H1 (cell line): ENCODE measurements at regions not wholly inside any gene's neighbourhood (a gene's known extent, or its start where the extent isn't known, plus 50 kb on each side); places are given as distances from the start of the nearest gene placed in this dataset.

Experiments used
- CTCF ChIA-PET: fragments of 300-600 bp; sonication (Branson Sonifier 250); formaldehyde crosslinking; loops from one replicate; lab custom pipeline; 2021; ENCODE audit not compliant: partially characterized antibody; lab: Charles Lee
- POLR2A ChIA-PET: fragments of 300-600 bp; sonication (Branson Sonifier 250); formaldehyde crosslinking; loops from one replicate; lab custom pipeline; 2021; ENCODE audit warnings: inconsistent platforms; ENCODE audit not compliant: partially characterized antibody; lab: Charles Lee
- DNase-seq, 2 experiments: peaks; one replicate each; pipeline versions ENCODE4 v3.0.0 to v3.0.0-alpha.2; 2010 to 2022; ENCODE audit warnings: low spot score in 2 of 2, low read depth in 1 of 2, mixed read lengths in 1 of 2
- FAIRE-seq: peaks from 2 replicates; lab custom pipeline; 2011; peaks lifted over from hg19 to GRCh38; lab: Jason Lieb, UNC
- H2AFZ ChIP-seq: 2 replicates; pipeline ENCODE4 v1.8.1; 2012; ENCODE audit warnings: low read length, inconsistent platforms
- H2AK5ac ChIP-seq: 2 replicates; pipeline ENCODE4 v1.6.1; 2013; ENCODE audit warnings: low read depth, low read length
- H2BK120ac ChIP-seq: replicated peaks from 2 replicates; pipeline ENCODE3; 2013; ENCODE audit warnings: low read depth, low read length, inconsistent platforms
- H2BK12ac ChIP-seq: 2 replicates; pipeline ENCODE4 v1.6.1; 2013; ENCODE audit warnings: low read depth, low read length
- H2BK15ac ChIP-seq: 2 replicates; pipeline ENCODE4 v1.6.1; 2013; ENCODE audit warnings: low read length
- H2BK20ac ChIP-seq: 2 replicates; pipeline ENCODE4 v1.6.1; 2013; ENCODE audit warnings: low read length
- H2BK5ac ChIP-seq: 2 replicates; pipeline ENCODE4 v1.6.1; 2013; ENCODE audit warnings: low read depth, low read length
- H3K14ac ChIP-seq: 2 replicates; pipeline ENCODE4 v1.6.1; 2013; ENCODE audit warnings: inconsistent platforms; ENCODE audit not compliant: insufficient read length
- H3K18ac ChIP-seq: 2 replicates; pipeline ENCODE4 v1.6.1; 2013; ENCODE audit warnings: low read length; ENCODE audit errors: extremely low read depth
- H3K23ac ChIP-seq: 2 replicates; pipeline ENCODE4 v1.6.1; 2013; ENCODE audit warnings: inconsistent platforms; ENCODE audit not compliant: insufficient read length
- H3K23me2 ChIP-seq: 2 replicates; pipeline ENCODE4 v1.6.1; 2013; ENCODE audit warnings: low read depth, low read length
- H3K27ac ChIP-seq: 2 replicates; pipeline ENCODE4 v1.6.1; 2011; ENCODE audit warnings: low read depth, low read length, inconsistent platforms
- H3K27me3 ChIP-seq, 4 experiments: replicated peaks in 1 of 4; 1 replicate in 1 of 4; 2 replicates in 3 of 4; pipeline versions ENCODE4 v1.6.1 to v1.8.1; 2011 to 2013; ENCODE audit warnings: low read length in 3 of 4, mild to moderate bottlenecking in 3 of 4, inconsistent platforms in 2 of 4, mixed read lengths in 2 of 4, moderate library complexity in 1 of 4; ENCODE audit not compliant: control insufficient read depth in 3 of 4, insufficient read depth in 3 of 4; ENCODE audit errors: extremely low read depth in 1 of 4
- H3K36me3 ChIP-seq, 4 experiments: 2 replicates each; pipeline versions ENCODE4 v1.6.1 to v1.8.1; 2011 to 2013; ENCODE audit warnings: mild to moderate bottlenecking in 4 of 4, low read length in 3 of 4, moderate library complexity in 2 of 4, control low read depth in 1 of 4, inconsistent platforms in 1 of 4; ENCODE audit not compliant: insufficient read depth in 4 of 4, control insufficient read depth in 2 of 4
- H3K4ac ChIP-seq: replicated peaks from 2 replicates; pipeline ENCODE3; 2013; ENCODE audit warnings: low read length, low read depth, mixed read lengths, inconsistent platforms; ENCODE audit not compliant: insufficient read length
- H3K4me1 ChIP-seq, 4 experiments: replicated peaks in 1 of 4; 1 replicate in 1 of 4; 2 replicates in 3 of 4; pipeline versions ENCODE4 v1.6.1 to v1.8.1; 2011 to 2013; ENCODE audit warnings: low read length in 3 of 4, inconsistent platforms in 2 of 4, mixed read lengths in 1 of 4; ENCODE audit not compliant: insufficient read depth in 4 of 4, control insufficient read depth in 3 of 4
- H3K4me2 ChIP-seq, 2 experiments: 2 replicates each; pipeline versions ENCODE4 v1.6.1 to v1.8.1; 2011 to 2013; ENCODE audit warnings: low read depth in 2 of 2, low read length in 2 of 2, control low read depth in 1 of 2, inconsistent platforms in 1 of 2, mild to moderate bottlenecking in 1 of 2; ENCODE audit not compliant: insufficient read depth in 1 of 2
- H3K4me3 ChIP-seq, 4 experiments: fragments of 200-600, 300-600 bp in 1 of 4; sonication (generic), shearing (Covaris generic), sonication (Bioruptor Twin) in 1 of 4; 2 replicates each; pipeline versions ENCODE4 v1.5.1 to v1.8.1; 2011 to 2016; ENCODE audit warnings: low read length in 4 of 4, low read depth in 3 of 4, control low read depth in 2 of 4, inconsistent platforms in 2 of 4, mild to moderate bottlenecking in 2 of 4, mixed read lengths in 1 of 4, moderate library complexity in 1 of 4; ENCODE audit not compliant: insufficient read depth in 2 of 4; ENCODE audit errors: extremely low read depth in 1 of 4
- H3K56ac ChIP-seq: replicated peaks from 2 replicates; pipeline ENCODE3; 2013; ENCODE audit warnings: low read depth, mild to moderate bottlenecking, mixed read lengths, low read length, inconsistent platforms; ENCODE audit not compliant: insufficient read length
- H3K79me1 ChIP-seq: 2 replicates; pipeline ENCODE4 v1.6.1; 2013; ENCODE audit warnings: low read depth, low read length, control low read depth
- H3K79me2 ChIP-seq, 2 experiments: 2 replicates each; pipeline versions ENCODE4 v1.6.1 to v1.8.1; 2012 to 2013; ENCODE audit warnings: low read length in 2 of 2, mild to moderate bottlenecking in 2 of 2, inconsistent platforms in 1 of 2; ENCODE audit not compliant: insufficient read depth in 2 of 2, control insufficient read depth in 1 of 2
- H3K9ac ChIP-seq, 4 experiments: replicated peaks in 1 of 4; 1 replicate in 1 of 4; 2 replicates in 3 of 4; pipeline versions ENCODE4 v1.6.1 to v1.8.1; 2011 to 2013; ENCODE audit warnings: low read depth in 3 of 4, low read length in 3 of 4, control low read depth in 2 of 4, mild to moderate bottlenecking in 2 of 4, moderate library complexity in 2 of 4, inconsistent platforms in 1 of 4; ENCODE audit errors: extremely low read depth in 1 of 4
- H3K9me3 ChIP-seq, 2 experiments: 2 replicates each; pipeline versions ENCODE4 v1.6.1 to v1.8.1; 2012 to 2013; ENCODE audit warnings: mild to moderate bottlenecking in 2 of 2, moderate library complexity in 2 of 2, control low read depth in 1 of 2, inconsistent platforms in 1 of 2, low read depth in 1 of 2, low read length in 1 of 2, mixed read lengths in 1 of 2; ENCODE audit not compliant: insufficient read depth in 2 of 2
- H4K20me1 ChIP-seq, 2 experiments: replicated peaks in 1 of 2; 2 replicates each; pipeline versions ENCODE3 to v1.8.1; 2011 to 2013; ENCODE audit warnings: inconsistent platforms in 2 of 2, low read length in 2 of 2, mild to moderate bottlenecking in 1 of 2; ENCODE audit not compliant: insufficient read depth in 2 of 2, control insufficient read depth in 1 of 2
- H4K5ac ChIP-seq: 2 replicates; pipeline ENCODE4 v1.6.1; 2013; ENCODE audit warnings: low read length, low read depth, mixed read lengths, inconsistent platforms; ENCODE audit not compliant: insufficient read length
- H4K8ac ChIP-seq: 2 replicates; pipeline ENCODE4 v1.8.0; 2013; ENCODE audit warnings: mild to moderate bottlenecking, moderate library complexity, low read length, inconsistent platforms; ENCODE audit not compliant: insufficient read depth; ENCODE audit errors: extremely low read depth
- H4K91ac ChIP-seq: replicated peaks from 2 replicates; pipeline ENCODE3; 2013; ENCODE audit warnings: low read length, mixed read lengths, inconsistent platforms; ENCODE audit not compliant: insufficient read length
- ASH2L ChIP-seq: fragments of 200-600, 300-600 bp; sonication (generic); IDR thresholded peaks from one replicate; pipeline ENCODE4 v1.7.1; 2017; ENCODE audit warnings: low read length
- BCL11A ChIP-seq, 2 experiments: IDR thresholded peaks; one replicate each; pipeline ENCODE4 v1.6.1; 2011; ENCODE audit warnings: low read depth in 2 of 2, low read length in 2 of 2, mild to moderate bottlenecking in 2 of 2
- CTBP2 ChIP-seq: IDR thresholded peaks from 2 replicates; pipeline ENCODE4 v1.7.0; 2011; ENCODE audit warnings: borderline replicate concordance, mild to moderate bottlenecking, moderate library complexity, mixed read lengths, low read length; ENCODE audit not compliant: insufficient read depth, insufficient read length
- JUND ChIP-seq: IDR thresholded peaks from 2 replicates; pipeline ENCODE4 v1.6.1; 2011; ENCODE audit warnings: mild to moderate bottlenecking, improper control_type of control experiment, low read length
- MAFK ChIP-seq: IDR thresholded peaks from 2 replicates; pipeline ENCODE4 v1.6.1; 2012; ENCODE audit warnings: low read depth, mild to moderate bottlenecking, improper control_type of control experiment, low read length
- RAD21 ChIP-seq, 2 experiments: IDR thresholded peaks in 1 of 2; conservative IDR thresholded peaks in 1 of 2; 2 replicates each; pipeline ENCODE4 v1.6.1; 2011; ENCODE audit warnings: low read depth in 2 of 2, low read length in 2 of 2, improper control_type of control experiment in 1 of 2, inconsistent platforms in 1 of 2, mild to moderate bottlenecking in 1 of 2, moderate library complexity in 1 of 2
- SIN3A ChIP-seq, 2 experiments: IDR thresholded peaks in 1 of 2; conservative IDR thresholded peaks in 1 of 2; 2 replicates each; pipeline ENCODE4 v1.6.1; 2011 to 2012; ENCODE audit warnings: low read length in 2 of 2, improper control_type of control experiment in 1 of 2, low read depth in 1 of 2, mild to moderate bottlenecking in 1 of 2
- TBP ChIP-seq: IDR thresholded peaks from 2 replicates; pipeline ENCODE4 v1.6.1; 2011; ENCODE audit warnings: low read depth, low read length, improper control_type of control experiment
- TEAD4 ChIP-seq: IDR thresholded peaks from 2 replicates; pipeline ENCODE4 v1.6.1; 2012; ENCODE audit warnings: low read depth, low read length, inconsistent platforms, mixed read lengths
- YY1 ChIP-seq: IDR thresholded peaks from 2 replicates; pipeline ENCODE4 v1.6.1; 2011; ENCODE audit warnings: low read depth, mild to moderate bottlenecking, low read length

DNA sequence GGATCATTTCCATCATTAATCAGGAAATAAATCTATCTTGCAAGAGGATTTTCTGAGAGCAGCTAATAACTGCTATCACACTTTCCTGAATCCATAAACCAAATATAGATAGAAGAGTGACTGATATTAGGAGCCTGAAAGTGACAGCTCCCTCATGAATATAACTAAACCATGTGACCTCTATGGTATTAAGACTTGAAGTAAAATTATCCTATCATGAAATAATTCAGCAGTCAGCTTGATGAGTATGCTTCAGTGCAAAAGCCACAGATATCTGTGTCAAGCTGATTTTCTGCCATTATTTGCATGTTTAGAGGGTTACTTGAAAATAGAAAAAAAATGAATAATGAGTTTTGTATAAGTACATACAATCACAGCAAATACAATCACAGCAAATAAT lies 80.1 kb upstream of the PPP1R3A start:
- ChIA-PET CTCF (no interaction called here), POLR2A (no interaction called here)
- H2AFZ ChIP-seq, result no peak overlapping the region
- no peak overlapping the region for H4K5ac ChIP-seq
- H3K36me3 ChIP-seq, result no peaks in the 10 kb centered on the region
- no peak overlapping the region for H3K4me3 ChIP-seq
- H4K91ac ChIP-seq, result no peak overlapping the region
- H3K27me3 ChIP-seq, result no peaks in the 10 kb centered on the region
- no peak overlapping the region for H2AK5ac ChIP-seq
- no peak overlapping the region for H2BK15ac ChIP-seq
- no peaks in the 10 kb centered on the region for H3K79me1 ChIP-seq
- no peak overlapping the region for H2BK20ac ChIP-seq
- DNase-seq (no peak), FAIRE-seq (no peak)
- H4K8ac ChIP-seq, result no peak overlapping the region
- no peak overlapping the region for H2BK120ac ChIP-seq
- H3K9me3 ChIP-seq, result no peaks in the 10 kb centered on the region
- no peak overlapping the region for H3K18ac ChIP-seq
- no peak overlapping the region for H2BK12ac ChIP-seq
- no peak overlapping the region for H2BK5ac ChIP-seq
- H3K14ac ChIP-seq, result no peak overlapping the region
- no peaks in the 10 kb centered on the region; the same call in 1 of the 2 replicates for H3K23me2 ChIP-seq
- no peak overlapping the region for H3K9ac ChIP-seq
- no peak overlapping the region for H3K23ac ChIP-seq
- no peak overlapping the region for H3K4me2 ChIP-seq
- no peaks in the 10 kb centered on the region for H3K4me1 ChIP-seq
- no peaks in the 10 kb centered on the region for H4K20me1 ChIP-seq
- TF ChIP-seq YY1 (no peak), TEAD4 (no peak), BCL11A (IDR thresholded peaks at IDR 0.05; ENCODE audit: low read depth in 2 of 2, low read length in 2 of 2) (no peak), MAFK (no peak), ASH2L (no peak), TBP (no peak), SIN3A (conservative IDR thresholded peaks at IDR 0.05 in 1 of 2, IDR thresholded peaks at IDR 0.05 in 1 of 2; ENCODE audit: low read depth in 1 of 2, low read length in 2 of 2) (no peak), CTBP2 (no peak), RAD21 (IDR thresholded peaks at IDR 0.05 in 1 of 2, conservative IDR thresholded peaks at IDR 0.05 in 1 of 2; ENCODE audit: low read depth in 2 of 2, low read length in 2 of 2) (no peak), JUND (no peak)
- no peak overlapping the region for H3K56ac ChIP-seq
- no peaks in the 10 kb centered on the region for H3K79me2 ChIP-seq
- no peak overlapping the region for H3K4ac ChIP-seq
- H3K27ac ChIP-seq, result no peak overlapping the region
